Keratinocyte (primary cell): ENCODE measurements at regions not wholly inside any gene's neighbourhood (a gene's known extent, or its start where the extent isn't known, plus 50 kb on each side); places are given as distances from the start of the nearest gene placed in this dataset.

Source experiments
- DNase-seq: peaks from one replicate; pipeline ENCODE4 v3.0.0-alpha.2; 2011; ENCODE audit warnings: low read depth, missing footprints, low spot score
- FAIRE-seq: peaks from 2 replicates; lab custom pipeline; 2011; peaks lifted over from hg19 to GRCh38; lab: Jason Lieb, UNC
- H2AFZ ChIP-seq: 2 replicates; pipeline ENCODE4 v1.6.0; 2012; ENCODE audit warnings: low read length, control low read depth, inconsistent platforms; ENCODE audit not compliant: control insufficient read depth
- H3K27ac ChIP-seq: 2 replicates; pipeline ENCODE4 v1.5.1; 2011; ENCODE audit warnings: low read length; ENCODE audit not compliant: control insufficient read depth, insufficient read depth
- H3K27me3 ChIP-seq: 3 replicates; pipeline ENCODE4 v1.6.0; 2011; ENCODE audit warnings: low read length; ENCODE audit not compliant: control insufficient read depth, insufficient read depth; ENCODE audit errors: extremely low read depth
- H3K36me3 ChIP-seq, 2 experiments: 2 replicates in 1 of 2; 3 replicates in 1 of 2; pipeline ENCODE4 v1.5.1; 2011; ENCODE audit warnings: low read length in 2 of 2, mild to moderate bottlenecking in 1 of 2; ENCODE audit not compliant: control insufficient read depth in 2 of 2, insufficient read depth in 2 of 2; ENCODE audit errors: extremely low read depth in 1 of 2
- H3K4me1 ChIP-seq: 3 replicates; pipeline ENCODE4 v1.5.1; 2011; ENCODE audit warnings: low read length; ENCODE audit not compliant: control insufficient read depth, insufficient read depth; ENCODE audit errors: extremely low read depth
- H3K4me2 ChIP-seq: 3 replicates; pipeline ENCODE4 v1.6.0; 2011; ENCODE audit warnings: low read depth, low read length; ENCODE audit not compliant: control insufficient read depth, insufficient read depth; ENCODE audit errors: extremely low read depth
- H3K4me3 ChIP-seq, 3 experiments: fragments of 200-600 bp in 1 of 3; sonication (generic) in 1 of 3; 2 replicates in 2 of 3; 3 replicates in 1 of 3; pipeline ENCODE4 v1.5.1; 2011 to 2016; ENCODE audit warnings: low read length in 3 of 3, mild to moderate bottlenecking in 3 of 3, control low read depth in 2 of 3, inconsistent platforms in 1 of 3, low read depth in 1 of 3, mixed read lengths in 1 of 3, mixed run types in 1 of 3, moderate library complexity in 1 of 3; ENCODE audit not compliant: control insufficient read depth in 2 of 3, insufficient read depth in 2 of 3; ENCODE audit errors: extremely low read depth in 1 of 3
- H3K79me2 ChIP-seq: 2 replicates; pipeline ENCODE4 v1.6.0; 2012; ENCODE audit warnings: low read length; ENCODE audit not compliant: control insufficient read depth, insufficient read depth
- H3K9ac ChIP-seq: 3 replicates; pipeline ENCODE4 v1.6.0; 2011; ENCODE audit warnings: low read length; ENCODE audit not compliant: control insufficient read depth, insufficient read depth; ENCODE audit errors: extremely low read depth
- H3K9me1 ChIP-seq: 3 replicates; pipeline ENCODE4 v1.6.0; 2011; ENCODE audit warnings: low read length; ENCODE audit not compliant: control insufficient read depth, insufficient read depth; ENCODE audit errors: extremely low read depth
- H3K9me3 ChIP-seq: 2 replicates; pipeline ENCODE4 v1.5.1; 2012; ENCODE audit warnings: low read depth, low read length; ENCODE audit not compliant: control insufficient read depth
- H4K20me1 ChIP-seq: 3 replicates; pipeline ENCODE4 v1.6.0; 2011; ENCODE audit warnings: low read length; ENCODE audit not compliant: control insufficient read depth, insufficient read depth; ENCODE audit errors: extremely low read depth
- EZH2 ChIP-seq: IDR thresholded peaks from one replicate; pipeline ENCODE4 v1.6.1; 2012; ENCODE audit warnings: inconsistent platforms, mild to moderate bottlenecking, low read length, moderate library complexity
- dilution Hi-C: fragments of 300-500 bp; cut with MboI; formaldehyde crosslinking; loops from one replicate; pipeline ENCODE4 v1.7.0; 2020; ENCODE audit warnings: low sequenced_read_pairs; ENCODE audit not compliant: extremely low pct_ligation_motif_present
- TF ChIP-seq, protein P1 (sequence below), 3 experiments: IDR thresholded peaks in 1 of 3; conservative IDR thresholded peaks in 1 of 3; optimal IDR thresholded peaks in 1 of 3; 2 replicates in 2 of 3; 3 replicates in 1 of 3; pipeline versions ENCODE3 to v1.5.1; 2011; ENCODE audit warnings: low read length in 3 of 3, mild to moderate bottlenecking in 3 of 3, moderate library complexity in 2 of 3, control low read depth in 1 of 3, inconsistent platforms in 1 of 3; ENCODE audit not compliant: insufficient read depth in 2 of 3; ENCODE audit errors: extremely low read depth in 1 of 3

DNA sequence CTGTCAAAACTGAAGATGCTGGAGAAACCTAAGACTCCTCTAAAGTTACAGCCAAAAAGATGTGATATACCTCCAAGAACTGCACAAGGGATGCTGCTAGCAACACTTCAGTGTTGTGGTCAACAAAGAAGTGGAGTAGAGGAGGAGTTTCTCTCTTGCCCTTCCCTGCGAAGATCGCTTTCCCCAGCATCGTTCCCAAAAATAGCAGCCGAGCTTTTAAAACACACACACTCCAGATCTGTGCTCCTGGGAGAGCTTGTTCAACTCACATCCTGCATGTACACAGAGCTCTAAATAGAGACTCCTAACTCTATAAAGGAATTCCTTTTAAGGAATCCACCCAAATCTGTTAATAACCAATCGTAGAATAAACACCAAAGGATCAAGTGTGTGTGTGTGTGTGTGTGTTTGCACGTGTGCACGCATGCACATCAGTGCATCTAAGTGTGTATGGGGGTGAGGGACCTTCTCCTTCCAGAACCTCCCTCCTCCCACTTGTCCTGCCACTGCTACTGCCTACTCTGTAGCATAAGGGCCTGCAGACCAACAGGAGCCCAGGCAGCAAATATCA lies 58.5 kb downstream of the PSMG1 start:
- Histone ChIP-seq H3K4me2 (no peak overlapping the region), H3K9ac (no peak overlapping the region), H3K27ac (no peak overlapping the region)

DNA sequence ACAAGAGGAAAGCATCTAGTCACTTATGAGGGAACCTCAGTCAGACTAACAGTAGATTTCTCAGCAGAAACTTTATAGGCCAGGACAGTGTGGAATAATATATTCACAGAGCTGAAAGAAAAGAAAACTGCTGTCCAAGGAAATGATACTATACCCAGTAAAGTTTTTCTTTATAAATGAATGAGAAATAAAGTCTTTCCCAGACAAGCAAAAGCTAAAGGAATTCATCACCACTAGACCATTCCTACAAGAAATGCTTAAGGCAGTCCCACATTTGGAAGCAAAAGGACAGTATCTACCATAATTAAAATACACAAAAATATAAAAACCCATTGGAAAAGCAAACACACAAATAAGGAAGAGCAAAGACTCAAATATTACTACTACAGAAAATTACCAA lies 59.9 kb downstream of the PSMG1 start:
- H3K79me2 ChIP-seq: no peaks in the 10 kb centered on the region
- H3K4me2 ChIP-seq: no peak overlapping the region
- no peaks in the 10 kb centered on the region for H3K9me3 ChIP-seq
- no peaks in the 10 kb centered on the region for H3K36me3 ChIP-seq
- no peak overlapping the region for H3K9ac ChIP-seq
- no peak for DNase-seq
- TF ChIP-seq EZH2: no peak
- TF ChIP-seq, protein P1, sequence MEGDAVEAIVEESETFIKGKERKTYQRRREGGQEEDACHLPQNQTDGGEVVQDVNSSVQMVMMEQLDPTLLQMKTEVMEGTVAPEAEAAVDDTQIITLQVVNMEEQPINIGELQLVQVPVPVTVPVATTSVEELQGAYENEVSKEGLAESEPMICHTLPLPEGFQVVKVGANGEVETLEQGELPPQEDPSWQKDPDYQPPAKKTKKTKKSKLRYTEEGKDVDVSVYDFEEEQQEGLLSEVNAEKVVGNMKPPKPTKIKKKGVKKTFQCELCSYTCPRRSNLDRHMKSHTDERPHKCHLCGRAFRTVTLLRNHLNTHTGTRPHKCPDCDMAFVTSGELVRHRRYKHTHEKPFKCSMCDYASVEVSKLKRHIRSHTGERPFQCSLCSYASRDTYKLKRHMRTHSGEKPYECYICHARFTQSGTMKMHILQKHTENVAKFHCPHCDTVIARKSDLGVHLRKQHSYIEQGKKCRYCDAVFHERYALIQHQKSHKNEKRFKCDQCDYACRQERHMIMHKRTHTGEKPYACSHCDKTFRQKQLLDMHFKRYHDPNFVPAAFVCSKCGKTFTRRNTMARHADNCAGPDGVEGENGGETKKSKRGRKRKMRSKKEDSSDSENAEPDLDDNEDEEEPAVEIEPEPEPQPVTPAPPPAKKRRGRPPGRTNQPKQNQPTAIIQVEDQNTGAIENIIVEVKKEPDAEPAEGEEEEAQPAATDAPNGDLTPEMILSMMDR (optimal IDR thresholded peaks at IDR 0.05 in 1 of 3, IDR thresholded peaks at IDR 0.05 in 1 of 3, conservative IDR thresholded peaks at IDR 0.05 in 1 of 3; ENCODE audit: extremely low read depth in 1 of 3, insufficient read depth in 2 of 3, low read length in 3 of 3): no peak
- H2AFZ ChIP-seq: no peak overlapping the region
- no peaks in the 10 kb centered on the region for H4K20me1 ChIP-seq
- no peaks in the 10 kb centered on the region for H3K9me1 ChIP-seq
- dilution Hi-C loops: no loop called here
- no peaks in the 10 kb centered on the region for H3K27me3 ChIP-seq
- FAIRE-seq: no peak
- no peak overlapping the region for H3K27ac ChIP-seq
- H3K4me3 ChIP-seq: no peak overlapping the region
- H3K4me1 ChIP-seq: no peaks in the 10 kb centered on the region

More for the DNA sequence above, 58.5 kb downstream of the PSMG1 start:
- Histone ChIP-seq H2AFZ (no peak overlapping the region), H3K27me3 (no peaks in the 10 kb centered on the region), H3K9me1 (no peaks in the 10 kb centered on the region), H3K4me1 (no peaks in the 10 kb centered on the region), H3K79me2 (no peaks in the 10 kb centered on the region), H3K36me3 (no peaks in the 10 kb centered on the region), H3K9me3 (no peaks in the 10 kb centered on the region), H3K4me3 (no peak overlapping the region), H4K20me1 (no peaks in the 10 kb centered on the region)
- DNase-seq: no peak
- FAIRE-seq: no peak
- dilution Hi-C loops: no loop called here
- TF ChIP-seq, protein P1 (optimal IDR thresholded peaks at IDR 0.05 in 1 of 3, IDR thresholded peaks at IDR 0.05 in 1 of 3, conservative IDR thresholded peaks at IDR 0.05 in 1 of 3; ENCODE audit: extremely low read depth in 1 of 3, insufficient read depth in 2 of 3, low read length in 3 of 3): no peak
- TF ChIP-seq EZH2: no peak
